WTC11 (cell line): ENCODE measurements at regions not wholly inside any gene's neighbourhood (a gene's known extent, or its start where the extent isn't known, plus 50 kb on each side); places are given as distances from the start of the nearest gene placed in this dataset.

ENCODE experiments used
- ATAC-seq: fragments of 200-7000 bp; cut with Tn5 transposase; 2 replicates; pipeline ENCODE4 v1.10.0; 2021; ENCODE audit warnings: mild to moderate bottlenecking, moderate library complexity
- CTCF ChIA-PET: fragments of 300-600 bp; sonication (Branson Sonifier 250); formaldehyde crosslinking; loops from one replicate; lab custom pipeline; 2021; ENCODE audit warnings: antibody characterized with exemption; lab: Charles Lee
- POLR2A ChIA-PET: fragments of 350-600 bp; sonication (Branson Sonifier 250); formaldehyde crosslinking; loops from one replicate; lab custom pipeline; 2021; ENCODE audit warnings: antibody characterized with exemption; lab: Charles Lee
- DNase-seq: peaks from one replicate; pipeline ENCODE4 v3.0.0; 2021; ENCODE audit warnings: low spot score
- H3K27ac Mint-ChIP-seq: 2 replicates; pipeline ENCODE4 v1.8.0; 2021; ENCODE audit warnings: mixed read lengths
- H3K27me3 Mint-ChIP-seq: 2 replicates; pipeline ENCODE4 v1.8.0; 2021; ENCODE audit warnings: low read depth, mild to moderate bottlenecking, moderate library complexity, mixed read lengths
- H3K36me3 Mint-ChIP-seq: 2 replicates; pipeline ENCODE4 v1.8.0; 2021; ENCODE audit warnings: mixed read lengths
- H3K4me1 Mint-ChIP-seq: 2 replicates; pipeline ENCODE4 v1.8.0; 2022; ENCODE audit warnings: mixed read lengths
- H3K4me3 Mint-ChIP-seq: 2 replicates; pipeline ENCODE4 v1.8.0; 2021; ENCODE audit warnings: mild to moderate bottlenecking, moderate library complexity, mixed read lengths
- H3K9me3 Mint-ChIP-seq: 2 replicates; pipeline ENCODE4 v1.8.0; 2021; ENCODE audit warnings: mixed read lengths
- AR ChIP-seq: fragments of 250-450 bp; sonication (Bioruptor Pico); IDR thresholded peaks from 2 replicates; pipeline ENCODE4 v1.9.0; 2021; ENCODE audit warnings: mild to moderate bottlenecking
- ARID4B ChIP-seq: sonication (generic); formaldehyde crosslinking; IDR thresholded peaks from 2 replicates; pipeline ENCODE4 v1.8.0; 2023; ENCODE audit warnings: missing genetic modification reagents, mild to moderate bottlenecking, borderline replicate concordance
- E2F1 ChIP-seq: sonication (generic); formaldehyde crosslinking; IDR thresholded peaks from 2 replicates; pipeline ENCODE4 v1.8.0; 2022; ENCODE audit warnings: mild to moderate bottlenecking, missing genetic modification reagents
- FOXJ3 ChIP-seq: sonication (generic); formaldehyde crosslinking; IDR thresholded peaks from 2 replicates; pipeline ENCODE4 v1.9.0; 2021; ENCODE audit warnings: missing genetic modification reagents, mild to moderate bottlenecking, borderline replicate concordance
- GTF2I ChIP-seq: fragments of 250-450 bp; sonication (Bioruptor Pico); conservative IDR thresholded peaks from 2 replicates; pipeline ENCODE4 v1.4.0; 2021; ENCODE audit warnings: mild to moderate bottlenecking
- HMGXB4 ChIP-seq: sonication (generic); formaldehyde crosslinking; IDR thresholded peaks from 2 replicates; pipeline ENCODE4 v1.8.1; 2023; ENCODE audit warnings: mild to moderate bottlenecking, moderate library complexity, missing genetic modification reagents
- NFE2L1 ChIP-seq: sonication (generic); formaldehyde crosslinking; IDR thresholded peaks from 2 replicates; pipeline ENCODE4 v1.8.1; 2023; ENCODE audit warnings: missing genetic modification reagents
- TCF7 ChIP-seq: sonication (generic); formaldehyde crosslinking; IDR thresholded peaks from 2 replicates; pipeline ENCODE4 v1.8.0; 2022; ENCODE audit warnings: mild to moderate bottlenecking, low read depth, missing genetic modification reagents, moderate library complexity
- ZNF121 ChIP-seq: sonication (generic); formaldehyde crosslinking; IDR thresholded peaks from 2 replicates; pipeline ENCODE4 v1.8.0; 2023; ENCODE audit warnings: missing genetic modification reagents
- ZNF317 ChIP-seq: sonication (generic); formaldehyde crosslinking; IDR thresholded peaks from 2 replicates; pipeline ENCODE4 v1.8.1; 2023; ENCODE audit warnings: low read depth, mild to moderate bottlenecking, moderate library complexity, missing genetic modification reagents, borderline replicate concordance
- TF ChIP-seq, protein P1 (sequence below): sonication (generic); formaldehyde crosslinking; IDR thresholded peaks from 2 replicates; pipeline ENCODE4 v1.8.1; 2023; ENCODE audit warnings: mild to moderate bottlenecking, missing genetic modification reagents, moderate library complexity
- TF ChIP-seq, protein P2 (sequence below): fragments of 250-450 bp; sonication (Bioruptor Pico); IDR thresholded peaks from 2 replicates; pipeline ENCODE4 v1.8.0; 2021; ENCODE audit warnings: mild to moderate bottlenecking

GRCh38 chr18:10353791-10354190, 100.6 kb upstream of the APCDD1 start (continued):
- TF ChIP-seq TCF7 (no peak), ZNF317 (CRISPR knock-in tag) (no peak), HMGXB4 (CRISPR knock-in tag) (no peak), GTF2I (CRISPR knock-in tag) (no peak)
- TF ChIP-seq, protein P1, sequence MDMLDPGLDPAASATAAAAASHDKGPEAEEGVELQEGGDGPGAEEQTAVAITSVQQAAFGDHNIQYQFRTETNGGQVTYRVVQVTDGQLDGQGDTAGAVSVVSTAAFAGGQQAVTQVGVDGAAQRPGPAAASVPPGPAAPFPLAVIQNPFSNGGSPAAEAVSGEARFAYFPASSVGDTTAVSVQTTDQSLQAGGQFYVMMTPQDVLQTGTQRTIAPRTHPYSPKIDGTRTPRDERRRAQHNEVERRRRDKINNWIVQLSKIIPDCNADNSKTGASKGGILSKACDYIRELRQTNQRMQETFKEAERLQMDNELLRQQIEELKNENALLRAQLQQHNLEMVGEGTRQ (CRISPR knock-in tag) = no peak
- TF ChIP-seq, protein P2, sequence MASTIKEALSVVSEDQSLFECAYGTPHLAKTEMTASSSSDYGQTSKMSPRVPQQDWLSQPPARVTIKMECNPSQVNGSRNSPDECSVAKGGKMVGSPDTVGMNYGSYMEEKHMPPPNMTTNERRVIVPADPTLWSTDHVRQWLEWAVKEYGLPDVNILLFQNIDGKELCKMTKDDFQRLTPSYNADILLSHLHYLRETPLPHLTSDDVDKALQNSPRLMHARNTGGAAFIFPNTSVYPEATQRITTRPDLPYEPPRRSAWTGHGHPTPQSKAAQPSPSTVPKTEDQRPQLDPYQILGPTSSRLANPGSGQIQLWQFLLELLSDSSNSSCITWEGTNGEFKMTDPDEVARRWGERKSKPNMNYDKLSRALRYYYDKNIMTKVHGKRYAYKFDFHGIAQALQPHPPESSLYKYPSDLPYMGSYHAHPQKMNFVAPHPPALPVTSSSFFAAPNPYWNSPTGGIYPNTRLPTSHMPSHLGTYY (CRISPR knock-in tag) = no peak

DNA sequence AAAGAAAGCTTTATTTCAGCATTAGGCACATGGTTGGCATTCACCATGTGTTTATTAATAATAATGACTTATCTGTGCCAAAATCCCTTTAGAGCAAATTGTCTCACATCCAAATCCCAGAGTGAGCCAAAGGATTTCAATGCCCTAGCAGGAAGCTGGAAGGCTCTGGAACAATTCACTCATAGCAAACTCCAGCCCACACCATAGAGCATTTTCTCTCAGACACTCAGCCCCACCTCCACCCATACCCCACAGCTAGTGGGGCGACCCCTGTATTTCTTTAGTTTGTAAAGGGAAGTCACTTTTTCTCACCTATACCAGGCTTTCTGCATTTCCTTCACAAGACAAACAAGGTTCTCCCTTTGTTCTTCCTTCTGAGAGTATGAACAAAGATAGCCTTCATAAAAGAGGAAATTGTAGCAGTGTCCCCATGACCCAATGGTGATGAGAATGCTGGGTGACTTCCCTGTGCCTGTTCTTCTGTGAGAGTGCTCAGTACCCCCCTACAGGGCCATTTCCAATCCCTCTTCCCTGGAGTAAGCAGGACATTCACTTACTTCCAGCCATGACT, 100.1 kb upstream of the APCDD1 start:
- Mint-ChIP-seq H3K4me3 (no peak overlapping the region), H3K9me3 (peaks cover 29% of the 10 kb centered on the region), H3K4me1 (peaks cover 6% of the 10 kb centered on the region; the same call in 1 of the 2 replicates), H3K36me3 (peaks cover 17% of the 10 kb centered on the region), H3K27me3 (no peaks in the 10 kb centered on the region; the same call in 1 of the 2 replicates), H3K27ac (no peak overlapping the region)
- no peak for TF ChIP-seq AR (CRISPR knock-in tag)
- TF ChIP-seq NFE2L1 (CRISPR knock-in tag) = no peak
- TF ChIP-seq ZNF121 (CRISPR knock-in tag) = no peak
- TF ChIP-seq FOXJ3 (CRISPR knock-in tag) = no peak
- no peak for TF ChIP-seq ARID4B (CRISPR knock-in tag)
- TF ChIP-seq, protein P1 (CRISPR knock-in tag) = no peak
- TF ChIP-seq E2F1 (CRISPR knock-in tag) = no peak
- ChIA-PET CTCF (no interaction called here), POLR2A (interaction anchor here (0.6 kb wide), 1 partner anchor 189 kb away, joined by 3 read pairs; no protein-coding TSS in a partner anchor)
- DNase-seq = no peak
- ATAC-seq = no peak
